HEK293 (cell line): ENCODE measurements at regions not wholly inside any gene's neighbourhood (a gene's known extent, or its start where the extent isn't known, plus 50 kb on each side); places are given as distances from the start of the nearest gene placed in this dataset.

Source experiments
- CTCF ChIA-PET: fragments of 350-600 bp; formaldehyde crosslinking; extraction: SDS; loops from one replicate; lab custom pipeline; 2021; ENCODE audit warnings: antibody characterized with exemption; lab: Yijun Ruan, JAX
- POLR2A ChIA-PET: fragments of 300-600 bp; formaldehyde crosslinking; extraction: SDS; loops from one replicate; lab custom pipeline; 2020; ENCODE audit warnings: antibody characterized with exemption, inconsistent platforms; lab: Yijun Ruan, JAX
- H3K27ac ChIP-seq: fragments of 200-500 bp; sonication (Bioruptor generic); 2 replicates; pipeline ENCODE4 v1.5.1; 2014; ENCODE audit warnings: low read depth, low read length, control low read depth, inconsistent platforms; ENCODE audit errors: extremely low read depth
- H3K36me3 ChIP-seq, 2 experiments: fragments of 200-500 bp in 1 of 2; sonication (Bioruptor generic) in 1 of 2; 1 replicate in 1 of 2; 2 replicates in 1 of 2; pipeline ENCODE4 v1.5.1; 2014 to 2017; ENCODE audit warnings: inconsistent platforms in 2 of 2, low read length in 2 of 2; ENCODE audit not compliant: control insufficient read depth in 2 of 2, insufficient read depth in 1 of 2
- H3K4me1 ChIP-seq: fragments of 200-500 bp; sonication (Bioruptor generic); 2 replicates; pipeline ENCODE4 v1.5.1; 2014; ENCODE audit warnings: mild to moderate bottlenecking, low read length, inconsistent platforms; ENCODE audit not compliant: control insufficient read depth, insufficient read depth
- H3K4me3 ChIP-seq: 2 replicates; pipeline ENCODE4 v1.5.1; 2011; ENCODE audit warnings: low read depth, mild to moderate bottlenecking, control low read depth, low read length, moderate library complexity
- H3K9me3 ChIP-seq: fragments of 200-500 bp; sonication (Bioruptor generic); 2 replicates; pipeline ENCODE4 v1.5.1; 2014; ENCODE audit warnings: low read depth, low read length, inconsistent platforms; ENCODE audit not compliant: control insufficient read depth, insufficient read depth
- GLI4 ChIP-seq: fragments of 450-650 bp; formaldehyde crosslinking; IDR thresholded peaks from 2 replicates; pipeline ENCODE4 v1.5.1; 2016; ENCODE audit warnings: missing biosample characterization, missing genetic modification characterization
- IKZF3 ChIP-seq: fragments of 450-650 bp; IDR thresholded peaks from 2 replicates; pipeline ENCODE4 v1.5.0; 2018; ENCODE audit warnings: missing biosample characterization, mild to moderate bottlenecking, missing genetic modification characterization, moderate library complexity
- KLF16 ChIP-seq: fragments of 450-650 bp; formaldehyde crosslinking; IDR thresholded peaks from 2 replicates; pipeline ENCODE4 v1.5.1; 2017; ENCODE audit warnings: missing biosample characterization, missing genetic modification characterization
- REPIN1 ChIP-seq: fragments of 450-650 bp; formaldehyde crosslinking; IDR thresholded peaks from 2 replicates; pipeline ENCODE4 v1.5.1; 2017; ENCODE audit warnings: missing biosample characterization, missing genetic modification characterization, low read depth
- SP3 ChIP-seq: fragments of 450-650 bp; formaldehyde crosslinking; IDR thresholded peaks from 2 replicates; pipeline ENCODE4 v1.5.1; 2016; ENCODE audit warnings: missing biosample characterization, missing genetic modification characterization
- ZBTB21 ChIP-seq: fragments of 450-650 bp; formaldehyde crosslinking; IDR thresholded peaks from 2 replicates; pipeline ENCODE4 v1.5.1; 2017; ENCODE audit warnings: missing biosample characterization, missing genetic modification characterization
- ZNF112 ChIP-seq: fragments of 450-650 bp; formaldehyde crosslinking; IDR thresholded peaks from 2 replicates; pipeline ENCODE4 v1.5.0; 2017; ENCODE audit warnings: missing biosample characterization, missing genetic modification characterization
- ZNF146 ChIP-seq: fragments of 450-650 bp; formaldehyde crosslinking; IDR thresholded peaks from 2 replicates; pipeline ENCODE4 v1.5.1; 2016; ENCODE audit warnings: missing biosample characterization, missing genetic modification characterization
- ZNF155 ChIP-seq: fragments of 450-650 bp; formaldehyde crosslinking; IDR thresholded peaks from 2 replicates; pipeline ENCODE4 v1.5.1; 2016; ENCODE audit warnings: missing biosample characterization, missing genetic modification characterization
- ZNF19 ChIP-seq: fragments of 450-650 bp; formaldehyde crosslinking; IDR thresholded peaks from 2 replicates; pipeline ENCODE4; 2016; ENCODE audit warnings: missing biosample characterization, missing genetic modification characterization, low read depth
- ZNF248 ChIP-seq: fragments of 450-650 bp; formaldehyde crosslinking; IDR thresholded peaks from 2 replicates; pipeline ENCODE4 v1.5.1; 2017; ENCODE audit warnings: missing biosample characterization, missing genetic modification characterization
- ZNF324 ChIP-seq: fragments of 450-650 bp; formaldehyde crosslinking; IDR thresholded peaks from 2 replicates; pipeline ENCODE4 v1.5.1; 2016; ENCODE audit warnings: missing biosample characterization, missing genetic modification characterization
- ZNF544 ChIP-seq: fragments of 450-650 bp; formaldehyde crosslinking; IDR thresholded peaks from 2 replicates; pipeline ENCODE4 v1.5.0; 2017; ENCODE audit warnings: missing biosample characterization, missing genetic modification characterization
- ZNF548 ChIP-seq: fragments of 450-650 bp; formaldehyde crosslinking; IDR thresholded peaks from 2 replicates; pipeline ENCODE4 v1.5.1; 2016; ENCODE audit warnings: missing biosample characterization, missing genetic modification characterization
- ZNF585B ChIP-seq: fragments of 450-650 bp; formaldehyde crosslinking; IDR thresholded peaks from 2 replicates; pipeline ENCODE4 v1.5.1; 2016; ENCODE audit warnings: missing biosample characterization, missing genetic modification characterization
- ZNF600 ChIP-seq: fragments of 450-650 bp; formaldehyde crosslinking; IDR thresholded peaks from 2 replicates; pipeline ENCODE4 v1.5.1; 2016; ENCODE audit warnings: missing biosample characterization, missing genetic modification characterization
- ZNF664 ChIP-seq: fragments of 450-650 bp; formaldehyde crosslinking; IDR thresholded peaks from 2 replicates; pipeline ENCODE4 v1.5.1; 2016; ENCODE audit warnings: missing biosample characterization, missing genetic modification characterization
- ZNF747 ChIP-seq: fragments of 450-650 bp; formaldehyde crosslinking; IDR thresholded peaks from 2 replicates; pipeline ENCODE4 v1.5.1; 2016; ENCODE audit warnings: missing biosample characterization, missing genetic modification characterization
- ZNF791 ChIP-seq: fragments of 450-650 bp; formaldehyde crosslinking; IDR thresholded peaks from 2 replicates; pipeline ENCODE4 v1.5.1; 2016; ENCODE audit warnings: missing biosample characterization, missing genetic modification characterization
- ZNF843 ChIP-seq: fragments of 450-650 bp; formaldehyde crosslinking; IDR thresholded peaks from 2 replicates; pipeline ENCODE4 v1.5.1; 2016; ENCODE audit warnings: missing biosample characterization, missing genetic modification characterization
- TF ChIP-seq, protein P1 (sequence below): fragments of 450-650 bp; formaldehyde crosslinking; conservative IDR thresholded peaks from 2 replicates; pipeline ENCODE4 v1.5.1; 2016; ENCODE audit warnings: low read depth, missing biosample characterization, missing genetic modification characterization
- TF ChIP-seq, protein P2 (sequence below): fragments of 450-650 bp; formaldehyde crosslinking; IDR thresholded peaks from 2 replicates; pipeline ENCODE4 v1.5.1; 2016; ENCODE audit warnings: missing biosample characterization, missing genetic modification characterization

DNA sequence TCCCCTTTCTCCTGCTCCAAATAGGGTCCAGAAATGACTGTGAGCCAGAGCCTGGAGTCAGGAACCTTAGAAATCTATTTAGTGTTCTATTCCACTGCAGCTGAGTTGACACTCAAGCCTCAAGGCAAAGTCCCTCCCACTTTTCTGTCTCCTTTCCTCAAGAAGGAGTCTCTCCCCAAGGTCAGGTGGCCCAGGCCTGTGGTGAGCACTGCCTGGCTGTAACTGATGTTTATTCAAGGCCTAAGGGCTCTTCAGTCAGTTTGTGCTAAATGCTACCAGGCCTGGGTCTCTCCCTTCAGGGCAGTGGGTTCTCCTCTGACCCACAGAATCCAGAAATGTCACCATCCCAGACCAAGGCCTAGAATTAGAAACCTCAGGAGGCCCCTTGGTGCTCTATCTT is 1042.9 kb upstream of the EPHA7 start (continued):
- no peak for TF ChIP-seq ZNF548
- TF ChIP-seq ZNF843, result no peak
- TF ChIP-seq ZBTB21 (tag by site-specific recombination), result no peak
- TF ChIP-seq GLI4 (tag by site-specific recombination), result no peak

DNA sequence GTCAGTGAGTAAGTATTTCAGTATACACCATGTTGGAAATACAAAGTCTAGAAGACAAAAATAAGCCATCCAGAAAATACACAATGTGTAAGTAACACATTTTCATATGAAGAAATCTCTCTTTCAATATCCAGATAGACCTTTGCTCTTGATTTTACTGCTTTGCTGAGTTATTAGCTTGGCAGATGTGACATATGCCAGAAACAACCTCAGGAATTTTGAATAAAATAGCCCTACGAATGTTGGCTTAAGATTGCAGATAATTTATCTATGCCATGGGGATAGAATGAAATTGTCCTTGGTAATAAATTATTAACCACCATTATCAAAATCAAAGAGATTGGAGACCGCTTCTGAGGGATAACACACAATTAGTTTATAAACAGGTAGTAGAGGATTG is 1036.9 kb upstream of the EPHA7 start:
- CTCF ChIA-PET, result no interaction called here

DNA sequence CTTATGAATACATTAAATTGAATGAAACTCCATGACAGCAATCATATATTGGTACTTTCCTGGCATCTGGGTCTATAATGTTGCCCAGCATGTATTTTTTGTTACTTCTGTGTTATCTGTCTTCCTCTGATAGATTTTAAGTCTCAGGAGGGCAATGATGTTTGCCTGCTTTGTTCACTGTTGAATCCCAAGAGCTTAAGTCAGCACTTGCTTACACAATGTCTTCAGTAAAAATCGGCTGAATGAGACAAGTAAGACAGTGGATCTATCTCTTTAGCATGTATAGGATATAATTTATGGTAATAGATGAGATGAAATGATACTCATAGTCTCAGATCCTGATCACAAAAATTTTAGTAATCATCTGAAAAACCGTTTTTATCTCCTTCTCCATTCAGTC is 1034.9 kb upstream of the EPHA7 start:
- TF ChIP-seq ZNF112 (tag by site-specific recombination) (no peak), ZNF324 (no peak), ZNF664 (tag by site-specific recombination) (no peak), REPIN1 (tag by site-specific recombination) (no peak), KLF16 (tag by site-specific recombination) (no peak), ZNF600 (no peak), SP3 (tag by site-specific recombination) (no peak), ZNF146 (tag by site-specific recombination) (no peak), ZNF248 (tag by site-specific recombination) (no peak)
- H3K9me3 ChIP-seq, result no peaks in the 10 kb centered on the region
- H3K4me3 ChIP-seq, result no peak overlapping the region
- H3K27ac ChIP-seq, result no peak overlapping the region
- no peaks in the 10 kb centered on the region for H3K4me1 ChIP-seq
- CTCF ChIA-PET, result no interaction called here
- no peaks in the 10 kb centered on the region for H3K36me3 ChIP-seq
- POLR2A ChIA-PET, result no interaction called here

More for the DNA sequence above, 1036.9 kb upstream of the EPHA7 start:
- Histone ChIP-seq H3K27ac (no peak overlapping the region), H3K9me3 (no peaks in the 10 kb centered on the region), H3K4me1 (no peaks in the 10 kb centered on the region), H3K36me3 (no peaks in the 10 kb centered on the region), H3K4me3 (no peak overlapping the region)
- POLR2A ChIA-PET, result no interaction called here
- TF ChIP-seq IKZF3 (tag by site-specific recombination), result no peak
- TF ChIP-seq ZNF747 (tag by site-specific recombination), result no peak
- TF ChIP-seq, protein P1, sequence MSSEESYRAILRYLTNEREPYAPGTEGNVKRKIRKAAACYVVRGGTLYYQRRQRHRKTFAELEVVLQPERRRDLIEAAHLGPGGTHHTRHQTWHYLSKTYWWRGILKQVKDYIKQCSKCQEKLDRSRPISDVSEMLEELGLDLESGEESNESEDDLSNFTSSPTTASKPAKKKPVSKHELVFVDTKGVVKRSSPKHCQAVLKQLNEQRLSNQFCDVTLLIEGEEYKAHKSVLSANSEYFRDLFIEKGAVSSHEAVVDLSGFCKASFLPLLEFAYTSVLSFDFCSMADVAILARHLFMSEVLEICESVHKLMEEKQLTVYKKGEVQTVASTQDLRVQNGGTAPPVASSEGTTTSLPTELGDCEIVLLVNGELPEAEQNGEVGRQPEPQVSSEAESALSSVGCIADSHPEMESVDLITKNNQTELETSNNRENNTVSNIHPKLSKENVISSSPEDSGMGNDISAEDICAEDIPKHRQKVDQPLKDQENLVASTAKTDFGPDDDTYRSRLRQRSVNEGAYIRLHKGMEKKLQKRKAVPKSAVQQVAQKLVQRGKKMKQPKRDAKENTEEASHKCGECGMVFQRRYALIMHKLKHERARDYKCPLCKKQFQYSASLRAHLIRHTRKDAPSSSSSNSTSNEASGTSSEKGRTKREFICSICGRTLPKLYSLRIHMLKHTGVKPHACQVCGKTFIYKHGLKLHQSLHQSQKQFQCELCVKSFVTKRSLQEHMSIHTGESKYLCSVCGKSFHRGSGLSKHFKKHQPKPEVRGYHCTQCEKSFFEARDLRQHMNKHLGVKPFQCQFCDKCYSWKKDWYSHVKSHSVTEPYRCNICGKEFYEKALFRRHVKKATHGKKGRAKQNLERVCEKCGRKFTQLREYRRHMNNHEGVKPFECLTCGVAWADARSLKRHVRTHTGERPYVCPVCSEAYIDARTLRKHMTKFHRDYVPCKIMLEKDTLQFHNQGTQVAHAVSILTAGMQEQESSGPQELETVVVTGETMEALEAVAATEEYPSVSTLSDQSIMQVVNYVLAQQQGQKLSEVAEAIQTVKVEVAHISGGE (tag by site-specific recombination), result no peak
- TF ChIP-seq, protein P2, sequence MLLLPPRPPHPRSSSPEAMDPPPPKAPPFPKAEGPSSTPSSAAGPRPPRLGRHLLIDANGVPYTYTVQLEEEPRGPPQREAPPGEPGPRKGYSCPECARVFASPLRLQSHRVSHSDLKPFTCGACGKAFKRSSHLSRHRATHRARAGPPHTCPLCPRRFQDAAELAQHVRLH (tag by site-specific recombination), result no peak
- TF ChIP-seq ZNF585B (tag by site-specific recombination), result no peak
- no peak for TF ChIP-seq ZNF544 (tag by site-specific recombination)
- no peak for TF ChIP-seq ZNF791 (tag by site-specific recombination)
- TF ChIP-seq ZNF19 (tag by site-specific recombination), result no peak
- TF ChIP-seq ZNF155 (tag by site-specific recombination), result no peak
